GM12865 (cell line): ENCODE measurements at regions not wholly inside any gene's neighbourhood (a gene's known extent, or its start where the extent isn't known, plus 50 kb on each side); places are given as distances from the start of the nearest gene placed in this dataset.

ENCODE experiments used
- DNase-seq: peaks from one replicate; pipeline ENCODE4 v3.0.0; 2010; ENCODE audit warnings: low read depth
- H3K4me3 ChIP-seq: 2 replicates; pipeline ENCODE4 v1.5.1; 2011; ENCODE audit warnings: mild to moderate bottlenecking, low read depth, low read length, control low read depth
- CTCF ChIP-seq: IDR thresholded peaks from 2 replicates; pipeline ENCODE4 v1.5.1; 2011; ENCODE audit warnings: low read length, control low read depth, low read depth, inconsistent platforms; ENCODE audit not compliant: insufficient read depth; ENCODE audit errors: missing control alignments

GRCh38 chr9:28848671-28849070 lies 1275.4 kb upstream of the C9orf72 start:
- no peak overlapping the region for H3K4me3 ChIP-seq
- TF ChIP-seq CTCF: no peak
- DNase-seq: no peak

GRCh38 chr9:28853477-28853876 lies 1280.2 kb upstream of the C9orf72 start:
- no peak for DNase-seq
- no peak for TF ChIP-seq CTCF
- no peak overlapping the region for H3K4me3 ChIP-seq

- H3K4me3 ChIP-seq: no peak overlapping the region
- TF ChIP-seq CTCF: no peak
- no peak for DNase-seq
Measured at GRCh38 chr9:28866951-28867350, 1293.7 kb upstream of the C9orf72 start.

- no peak for DNase-seq
- no peak for TF ChIP-seq CTCF
- H3K4me3 ChIP-seq: no peak overlapping the region
Measured at GRCh38 chr9:28868228-28868990, 1295.1 kb upstream of the C9orf72 start.

- TF ChIP-seq CTCF: no peak
Measured at GRCh38 chr9:28882529-28882928, 1309.2 kb upstream of the C9orf72 start.

GRCh38 chr9:28883234-28883633 lies 1310.0 kb upstream of the C9orf72 start:
- no peak overlapping the region for H3K4me3 ChIP-seq
- DNase-seq: no peak
- TF ChIP-seq CTCF: no peak

More at GRCh38 chr9:28882529-28882928, 1309.2 kb upstream of the C9orf72 start:
- H3K4me3 ChIP-seq: no peak overlapping the region
- no peak for DNase-seq
